Stimulated activated CD4-positive, alpha-beta T cell treated with anti-CD3 and anti-CD28 coated beads, Interleukin-12 subunit alpha, Interleukin-12 subunit beta, amount 100 ng/mL, for 48 hours (primary cell): ENCODE measurements at regions not wholly inside any gene's neighbourhood (a gene's known extent, or its start where the extent isn't known, plus 50 kb on each side); places are given as distances from the start of the nearest gene placed in this dataset.

Source experiments
- DNase-seq, 3 donors: peaks; one replicate each; pipeline ENCODE4 v3.0.0-alpha.2; 2020; ENCODE audit warnings: low read depth in 2 of 3, low spot score in 1 of 3

DNA sequence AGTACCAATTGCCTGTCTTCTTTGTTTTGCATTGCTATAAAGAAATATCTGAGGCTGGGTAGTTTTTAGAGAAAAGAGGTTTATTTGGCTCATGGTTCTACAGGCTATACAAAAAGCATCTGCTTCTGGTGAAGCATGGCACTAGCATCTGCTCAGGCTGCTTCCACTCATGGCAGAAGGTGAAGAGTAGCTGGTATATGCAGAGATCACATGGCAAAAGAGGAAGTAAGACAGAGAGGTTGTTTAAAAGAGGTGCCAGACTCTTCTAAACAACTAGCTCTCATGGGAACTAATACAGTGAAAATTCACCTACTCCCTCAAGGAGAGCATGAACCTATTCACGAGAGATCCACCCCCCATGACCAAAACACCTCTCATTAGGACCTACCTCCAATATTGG lies 56.7 kb upstream of the GUCA2B start:
- no peak for DNase-seq

DNA sequence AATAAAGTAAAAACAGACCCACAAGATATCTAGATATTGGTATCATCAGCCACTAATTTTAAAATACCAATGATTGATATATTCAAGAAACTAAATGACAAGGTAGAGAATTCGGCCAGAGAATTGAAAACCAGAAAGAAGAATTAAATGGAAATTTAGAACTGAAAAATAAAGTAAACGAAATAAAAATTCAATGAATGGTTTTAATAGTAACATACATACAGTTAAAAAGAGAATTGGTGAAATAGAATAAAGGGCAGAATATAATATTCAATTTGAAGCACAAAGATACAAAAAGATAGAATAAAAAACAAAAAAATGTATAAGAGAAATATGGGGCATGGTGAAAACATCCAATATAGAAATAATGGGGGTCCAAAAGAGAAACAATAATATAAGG lies 64.0 kb upstream of the GUCA2B start:
- DNase-seq, result no peak

DNA sequence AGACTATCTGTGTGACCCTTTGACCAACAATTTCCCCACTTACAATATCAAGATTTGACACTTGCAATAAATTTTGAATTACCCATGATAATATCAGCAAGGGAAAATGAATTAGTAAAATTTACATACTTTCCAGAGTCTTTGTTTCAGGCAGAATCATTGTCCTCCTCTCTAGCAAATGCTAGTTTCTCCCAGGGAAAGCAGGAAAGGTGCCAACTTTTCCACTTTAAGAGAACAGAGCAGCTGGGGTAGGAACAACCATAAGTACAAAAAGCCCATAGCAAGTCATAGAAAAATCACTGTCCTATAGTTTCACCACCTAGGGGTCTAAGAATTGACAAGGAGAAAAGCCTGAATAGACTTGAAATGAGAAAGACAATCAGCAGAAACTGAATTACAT lies 67.1 kb upstream of the GUCA2B start:
- DNase-seq, result no peak

DNA sequence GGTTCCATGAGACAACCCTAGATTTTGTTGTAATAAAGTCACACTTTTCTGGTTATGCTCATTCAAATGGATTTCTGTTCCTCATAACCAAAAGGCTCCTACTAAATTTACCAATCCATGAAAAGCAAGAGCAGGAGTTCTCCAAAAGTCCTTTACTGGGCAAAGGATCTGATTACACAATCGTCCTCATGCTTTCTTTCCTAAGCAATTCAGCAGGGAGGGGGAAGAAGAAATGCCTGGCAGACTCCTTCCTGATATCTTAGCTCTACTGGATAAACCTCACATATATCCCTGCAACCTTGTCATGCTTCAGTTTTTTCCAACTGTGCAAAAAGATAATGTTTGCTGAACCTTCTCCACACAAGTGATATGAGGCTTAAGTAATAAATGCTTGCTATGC lies 67.6 kb upstream of the GUCA2B start:
- no peak for DNase-seq

DNA sequence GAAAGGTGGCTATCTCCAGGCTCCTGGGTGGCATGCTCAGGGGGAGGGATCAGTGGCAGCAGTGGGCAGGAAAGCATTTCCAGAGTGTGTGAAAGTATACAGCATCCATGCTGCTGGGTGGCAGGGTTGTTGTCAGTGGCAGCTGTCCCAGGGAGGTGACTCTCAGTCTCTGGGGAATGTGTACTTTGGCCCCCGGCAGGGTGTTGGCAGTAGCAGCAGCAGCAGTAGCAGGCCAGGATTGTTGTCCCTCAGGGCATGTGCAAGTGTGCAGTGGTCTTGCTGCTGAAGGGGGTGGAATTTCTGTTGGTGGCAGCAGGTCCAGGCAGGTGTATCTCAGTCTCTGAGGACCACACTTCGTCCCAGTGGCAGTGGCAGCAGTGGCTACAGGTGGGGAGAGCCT lies 71.7 kb upstream of the GUCA2B start:
- DNase-seq, result no peak

DNA sequence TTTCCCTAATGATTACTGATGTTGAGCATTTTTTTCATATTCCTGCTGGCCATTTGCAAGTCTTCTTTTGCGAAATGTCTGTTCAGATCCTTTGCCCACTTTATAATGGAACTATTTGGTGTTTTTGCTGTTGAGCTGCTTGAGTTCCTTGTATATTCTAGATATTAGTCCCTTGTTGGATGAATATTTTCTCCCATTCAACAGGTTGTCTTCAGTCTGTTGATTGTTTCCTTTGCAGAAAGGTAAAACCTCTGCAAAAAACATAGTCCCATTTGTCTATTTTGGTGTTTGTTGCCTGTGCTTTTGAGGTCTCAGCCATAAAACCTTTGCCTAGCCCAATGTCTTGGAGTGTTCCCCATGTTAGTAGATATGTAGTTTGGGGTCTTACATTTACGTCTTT lies 78.0 kb upstream of the GUCA2B start:
- no peak for DNase-seq

DNA sequence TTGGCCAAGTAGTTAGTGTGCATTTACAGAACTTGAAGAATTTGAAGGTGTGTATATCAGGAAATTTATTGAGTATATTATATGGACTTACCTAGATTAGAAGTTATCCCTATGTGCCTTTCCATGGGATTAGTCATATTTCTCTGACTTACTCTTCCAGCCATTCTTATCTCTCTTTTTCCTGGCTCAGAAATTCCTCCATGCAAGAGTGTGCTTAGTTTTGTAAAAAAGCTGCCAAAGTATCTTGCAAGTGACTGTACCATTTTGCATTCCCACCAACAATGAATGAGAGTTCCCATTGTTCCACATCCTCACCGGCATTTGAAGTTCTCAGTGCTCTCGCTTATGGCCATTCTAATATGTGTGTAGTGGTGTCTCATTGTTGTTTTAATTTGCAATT lies 82.2 kb upstream of the GUCA2B start:
- DNase-seq, result no peak

DNA sequence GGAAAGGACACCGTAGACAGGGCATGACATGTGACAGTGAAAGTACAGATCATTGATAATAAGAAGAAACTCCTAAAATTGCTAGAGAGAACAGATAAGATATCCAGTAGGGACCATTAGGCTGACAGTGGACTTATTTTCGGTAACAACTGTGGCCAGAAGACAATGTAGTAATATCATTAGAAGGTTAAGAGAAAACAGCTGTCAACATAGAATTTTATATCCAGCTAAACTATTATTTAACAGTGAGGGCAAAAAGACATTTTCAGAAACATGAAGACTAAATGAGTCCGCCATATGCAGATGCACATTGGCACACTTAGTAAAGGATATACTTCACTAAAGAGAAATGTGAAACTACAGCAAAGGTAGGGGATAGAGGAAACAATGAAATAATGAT lies 95.4 kb upstream of the GUCA2B start:
- no peak for DNase-seq

DNA sequence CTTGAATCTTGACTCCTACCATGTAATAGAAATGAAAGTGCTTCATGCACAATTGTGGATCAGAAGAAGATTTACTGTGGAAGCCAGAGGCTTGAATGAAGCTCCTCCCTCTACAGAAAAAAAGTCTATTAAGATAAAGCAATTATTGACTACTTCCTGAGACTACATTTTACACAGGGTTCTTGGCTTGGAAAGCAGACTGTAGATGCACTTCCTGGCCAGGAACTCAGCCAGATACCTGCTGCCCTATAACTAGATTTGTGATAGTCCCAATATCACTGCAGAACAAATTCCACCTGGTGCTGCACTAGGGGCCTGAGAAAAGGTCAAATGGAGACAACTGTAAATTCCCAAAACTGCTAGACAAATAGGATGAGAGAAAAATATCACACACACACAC lies 96.8 kb upstream of the GUCA2B start:
- DNase-seq, result no peak

DNA sequence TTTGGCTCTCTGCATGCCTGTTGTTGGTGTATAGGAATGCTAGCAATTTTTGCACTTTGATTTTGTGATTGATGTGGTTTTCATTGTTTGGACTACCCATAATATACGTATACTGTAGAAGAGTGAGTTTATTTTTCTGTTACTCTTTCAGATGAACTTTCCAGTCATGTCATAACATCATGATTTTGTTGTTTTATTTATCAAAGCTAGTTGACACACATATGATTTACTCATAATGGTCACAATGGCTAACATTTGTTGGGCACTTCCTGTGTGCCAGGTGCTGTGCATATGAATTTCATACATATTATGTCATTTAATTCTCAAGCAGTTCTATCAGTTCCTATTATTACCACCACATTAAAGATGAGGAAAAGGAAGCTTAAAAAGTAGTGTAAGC lies 98.1 kb upstream of the GUCA2B start:
- no peak for DNase-seq

DNA sequence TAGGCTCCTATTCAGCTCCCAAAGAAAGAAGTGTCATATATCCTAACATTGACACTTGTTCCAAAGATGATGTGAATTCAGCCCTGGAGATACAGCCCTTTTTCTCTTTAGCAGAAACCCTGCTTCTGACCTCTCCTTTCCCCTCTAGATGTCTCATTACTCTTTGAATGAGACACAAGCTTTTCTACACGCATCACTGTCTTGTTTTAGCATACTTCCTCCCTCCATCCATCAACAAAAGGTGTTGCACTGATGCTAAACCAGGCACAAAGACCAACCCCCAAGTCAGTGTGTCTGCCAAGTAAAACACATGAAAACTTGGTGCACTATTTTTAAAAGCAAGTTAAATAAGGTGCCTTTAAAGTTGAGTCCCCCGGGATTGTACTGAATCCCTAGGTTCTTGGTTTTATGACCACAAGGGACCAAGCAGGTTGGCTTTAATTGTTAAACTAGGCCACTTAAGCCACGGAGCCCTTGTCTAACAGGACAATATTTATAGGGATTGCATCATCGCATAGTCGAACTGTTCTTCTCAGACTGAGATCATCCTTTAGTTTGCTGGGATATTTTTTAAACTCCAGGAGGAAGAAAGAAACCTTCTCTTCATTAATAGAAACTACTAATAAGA lies 101.0 kb upstream of the GUCA2B start:
- no peak for DNase-seq

DNA sequence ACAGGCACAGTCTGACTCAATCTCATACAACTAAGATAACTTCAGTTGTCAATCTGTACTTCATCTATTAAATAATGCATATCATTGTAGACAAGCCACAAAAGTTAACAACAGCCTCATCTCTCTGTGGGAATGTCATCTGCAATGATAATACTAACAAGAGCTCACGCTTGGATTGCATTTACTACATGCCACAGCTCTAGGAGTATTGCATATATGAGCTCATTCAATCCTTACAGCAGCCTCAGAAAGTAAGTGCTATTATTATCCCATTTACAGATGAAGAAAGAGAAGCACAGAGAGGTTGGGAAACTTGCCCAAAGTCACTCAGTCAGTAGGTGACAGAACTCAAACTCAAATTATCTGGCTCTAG lies 105.7 kb upstream of the GUCA2B start:
- no peak for DNase-seq

DNA sequence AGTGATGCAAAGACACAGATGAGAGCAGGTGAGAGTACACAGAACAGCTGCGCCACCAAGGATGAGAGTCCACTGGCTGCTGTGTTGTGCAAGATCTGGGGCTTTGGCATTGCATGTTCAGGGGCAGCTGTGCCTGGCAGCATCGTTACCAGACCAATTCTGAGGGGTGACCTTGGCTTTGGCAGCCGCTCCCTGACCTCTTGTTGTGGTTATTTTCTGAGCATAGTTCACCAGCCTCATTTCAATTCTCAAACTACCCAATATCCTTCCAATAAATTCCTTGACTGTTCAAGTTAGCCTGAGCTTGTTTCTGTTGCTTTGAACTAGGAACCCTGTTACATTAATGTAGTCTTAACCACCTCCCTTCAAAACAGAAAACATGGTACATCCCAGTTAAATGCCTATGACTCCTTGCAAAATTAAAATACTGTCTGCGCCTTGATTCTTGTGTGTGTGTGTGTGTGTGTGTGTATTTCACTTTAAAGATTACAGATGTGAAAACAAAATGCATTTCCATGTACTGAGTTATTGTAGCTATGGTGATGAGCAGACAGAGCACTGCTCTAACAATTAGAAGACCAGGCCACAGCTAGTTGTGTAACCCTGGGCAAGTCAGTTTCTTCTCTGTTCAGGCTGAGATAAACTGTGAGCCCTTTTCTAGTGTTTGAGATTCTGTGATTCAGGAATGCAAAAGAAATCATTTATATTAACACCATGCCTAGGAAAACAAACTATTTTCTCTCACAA lies 106.3 kb upstream of the GUCA2B start:
- DNase-seq, result no peak

DNA sequence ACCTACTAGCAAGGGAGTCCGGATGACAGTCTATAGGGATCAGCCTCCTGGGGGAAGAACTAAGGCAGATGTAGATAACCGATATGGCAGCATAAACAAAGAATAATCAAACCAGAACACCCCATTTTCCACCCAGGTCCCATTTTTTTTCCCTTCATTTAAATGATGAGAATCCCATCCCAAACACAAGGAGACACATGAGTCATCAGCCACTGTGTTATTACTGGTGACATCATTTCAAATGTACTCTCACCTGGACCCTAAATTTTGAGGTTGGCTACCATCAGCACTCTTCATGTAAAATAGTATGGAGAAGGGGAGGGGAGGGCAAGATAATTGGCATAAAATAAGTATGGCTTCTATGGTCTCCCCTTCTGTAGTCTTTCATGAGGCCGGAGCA lies 108.9 kb upstream of the GUCA2B start:
- no peak for DNase-seq

DNA sequence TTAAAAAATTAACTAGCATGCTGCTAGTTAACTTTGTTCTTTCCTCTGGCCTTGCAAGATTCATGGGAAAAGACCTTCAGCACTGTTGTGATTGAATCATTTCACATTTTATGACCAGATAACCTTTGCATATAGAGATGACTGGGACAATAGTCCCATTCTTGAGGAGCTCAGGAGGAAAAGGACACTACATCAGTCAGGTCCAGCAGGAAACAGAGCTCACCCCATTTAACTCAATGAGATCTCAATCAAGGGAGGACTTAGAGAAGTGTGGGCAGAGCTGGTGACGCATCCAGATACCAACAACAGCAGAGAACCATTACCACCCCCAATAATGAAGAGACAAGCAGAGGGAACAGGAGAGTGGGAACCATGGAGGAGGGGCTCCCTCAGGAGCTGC lies 109.4 kb upstream of the GUCA2B start:
- DNase-seq, result no peak

DNA sequence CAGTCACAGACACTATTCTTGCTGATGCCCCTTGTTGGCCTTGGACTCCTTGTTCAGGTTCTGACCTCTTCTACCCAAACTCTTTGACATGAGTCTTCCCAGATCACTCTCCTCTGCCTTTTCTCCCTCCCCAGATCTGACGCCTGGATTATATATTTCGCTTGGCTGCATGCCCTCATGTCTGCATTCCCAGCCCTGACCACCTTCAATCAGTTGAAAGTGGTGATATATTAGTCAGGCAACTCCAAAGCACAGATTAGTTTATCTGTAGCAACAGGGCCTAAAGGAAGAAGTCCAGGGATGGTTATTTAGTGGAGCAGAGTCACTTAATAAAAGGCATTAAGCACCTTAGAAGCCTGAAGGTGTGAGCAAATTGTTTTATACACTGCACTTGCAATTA lies 110.0 kb upstream of the GUCA2B start:
- no peak for DNase-seq

DNA sequence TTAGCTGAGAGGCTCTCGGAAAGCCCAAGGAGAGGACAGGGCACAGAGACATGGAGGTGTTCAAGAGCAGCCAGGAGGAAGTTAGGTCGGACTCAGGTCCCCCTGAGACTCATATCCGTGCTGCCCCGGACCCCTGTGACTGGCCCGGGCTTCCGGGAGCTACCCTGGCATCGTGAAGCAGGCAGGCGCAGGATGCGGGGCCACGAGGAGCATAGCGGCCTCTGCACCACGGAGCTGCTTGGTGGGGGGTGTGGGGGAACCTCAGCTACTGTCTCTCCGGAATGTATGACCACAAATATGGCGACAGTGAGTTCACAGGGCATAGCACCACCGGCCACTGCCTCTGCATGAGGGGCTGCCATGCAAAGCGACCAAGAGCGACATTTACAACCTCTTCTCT lies 112.2 kb upstream of the GUCA2B start:
- no peak for DNase-seq

DNA sequence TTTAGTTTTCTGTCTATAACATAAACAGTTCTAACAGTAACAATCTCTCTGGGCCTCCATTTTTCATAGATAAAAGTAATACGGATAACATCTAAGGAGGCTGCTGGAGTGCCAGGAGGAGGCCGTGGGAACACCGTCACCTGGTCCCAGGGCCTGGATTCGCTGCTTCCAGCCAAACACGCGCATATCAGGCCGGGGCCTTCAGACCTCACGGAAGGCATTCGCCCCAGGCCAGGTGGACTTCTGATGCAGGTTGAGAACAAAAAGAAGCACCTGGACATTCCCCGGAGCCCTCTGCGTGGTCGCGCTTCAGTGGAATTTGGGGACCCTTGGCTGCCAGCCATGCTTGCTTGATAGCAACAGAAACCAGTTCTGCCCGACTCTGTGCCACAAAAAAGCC lies 113.1 kb upstream of the GUCA2B start:
- DNase-seq, result no peak

DNA sequence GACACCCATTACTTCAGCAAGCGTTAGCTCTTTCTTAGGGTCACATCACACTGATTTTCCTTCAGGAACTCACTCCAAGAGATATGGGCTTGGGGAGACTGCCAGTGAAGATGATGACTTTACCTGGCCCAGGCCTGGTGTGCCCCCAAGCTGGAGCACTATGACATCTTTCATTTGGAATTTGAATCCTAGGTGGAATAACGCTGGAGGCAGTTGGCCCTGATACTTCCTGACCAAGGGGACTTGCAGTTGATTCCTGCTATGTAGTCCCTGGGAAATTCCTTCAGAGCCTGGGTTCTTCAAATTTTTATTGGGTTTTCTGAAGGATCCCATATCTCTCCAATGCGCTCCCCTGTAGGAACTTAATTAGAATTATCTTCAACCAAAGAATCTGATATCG lies 114.9 kb upstream of the GUCA2B start:
- DNase-seq, result no peak

DNA sequence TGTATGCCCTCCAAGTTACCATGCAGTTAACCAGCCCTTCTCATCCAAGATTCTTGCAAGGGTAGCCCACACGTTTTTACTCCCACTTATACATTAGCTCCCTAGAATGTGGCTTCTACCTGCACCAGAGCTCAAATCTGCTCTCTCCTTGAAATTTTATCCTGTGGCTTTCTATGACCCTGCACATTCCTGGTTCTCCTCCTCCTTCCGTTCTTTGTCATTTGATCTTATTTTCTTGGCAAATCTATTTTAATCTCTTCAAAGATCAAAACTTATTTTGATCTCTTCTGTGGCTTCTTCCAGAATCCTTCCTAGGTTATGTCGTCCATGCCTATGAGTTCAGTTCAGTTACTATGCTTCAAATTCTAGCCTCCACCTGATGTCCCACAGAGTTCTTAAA lies 115.6 kb upstream of the GUCA2B start:
- no peak for DNase-seq

DNA sequence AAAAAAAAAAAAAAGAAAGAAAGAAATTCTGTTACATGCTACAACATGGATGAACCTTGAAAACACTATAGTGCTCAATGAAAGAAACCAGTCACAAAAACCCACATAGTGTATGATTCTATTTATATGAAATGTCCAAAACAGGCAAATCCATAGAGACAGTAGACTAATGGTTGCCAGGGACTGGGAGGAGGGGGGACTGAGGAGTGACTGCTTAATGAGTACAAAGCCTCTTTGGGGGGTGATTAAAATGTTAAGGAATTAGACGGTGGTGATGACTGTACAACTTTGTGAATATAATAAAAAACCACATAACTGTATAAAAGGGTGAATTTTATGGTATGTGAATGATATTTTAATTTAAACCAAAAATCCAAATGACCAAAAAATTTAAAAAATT lies 116.0 kb upstream of the GUCA2B start:
- DNase-seq, result no peak

DNA sequence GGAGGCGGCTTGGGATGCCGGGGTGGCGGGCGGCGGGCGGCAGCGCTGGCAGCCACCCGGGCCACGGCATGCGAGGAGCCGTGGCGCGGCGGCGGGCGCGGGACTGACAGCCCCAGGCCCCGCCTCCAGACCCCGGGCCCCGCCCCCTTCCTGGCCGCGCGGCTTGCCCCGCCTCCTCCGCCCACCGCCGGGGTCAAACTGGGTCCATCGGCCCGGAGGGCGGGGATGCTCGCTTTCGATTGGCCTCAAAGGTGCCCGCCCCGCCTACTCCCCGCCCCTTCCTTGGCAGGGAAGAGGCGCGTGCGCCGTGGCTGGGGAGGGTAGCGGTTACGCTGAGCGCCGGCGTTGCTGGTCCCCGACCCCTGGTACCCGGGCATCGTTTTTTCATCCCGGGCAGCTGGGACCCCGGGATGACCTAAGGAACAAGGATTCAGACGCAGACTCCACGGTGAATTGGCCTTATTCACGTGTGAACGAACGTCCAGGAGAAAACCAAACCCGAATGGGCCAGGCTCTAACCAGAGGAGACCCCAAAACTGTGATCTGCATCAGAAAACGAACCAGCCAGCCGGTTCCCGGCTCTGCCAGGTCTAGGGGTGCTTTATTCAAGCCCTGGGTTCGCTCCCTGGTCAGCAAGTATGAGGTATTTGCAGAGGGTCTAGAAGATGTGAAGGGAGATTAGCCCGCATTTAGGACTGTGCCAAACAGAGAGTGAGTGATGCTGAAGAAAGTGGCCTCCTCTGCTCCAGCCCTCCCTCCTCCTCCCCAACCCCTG lies 117.2 kb upstream of the GUCA2B start:
- peak; percentile 96 to 98 (median 98) for DNase-seq
